GM23338 (cell line): ENCODE measurements at regions not wholly inside any gene's neighbourhood (a gene's known extent, or its start where the extent isn't known, plus 50 kb on each side); places are given as distances from the start of the nearest gene placed in this dataset.

ENCODE experiments used
- CREB1 ChIP-seq: fragments of 250-450 bp; sonication (Bioruptor Pico); IDR thresholded peaks from 2 replicates; pipeline ENCODE4 v1.5.0; 2020; ENCODE audit warnings: low read depth, mild to moderate bottlenecking, moderate library complexity
- EZH2 ChIP-seq: fragments of 200-600 bp; sonication (generic); IDR thresholded peaks from one replicate; pipeline ENCODE4 v1.8.0; 2017; ENCODE audit warnings: antibody characterized with exemption, mild to moderate bottlenecking, low read depth; ENCODE audit not compliant: unreplicated experiment
- EZH2phosphoT487 ChIP-seq: fragments of 200-600 bp; sonication (generic); IDR thresholded peaks from one replicate; pipeline ENCODE4 v1.8.1; 2018; ENCODE audit warnings: antibody characterized with exemption; ENCODE audit not compliant: unreplicated experiment
- JUNB ChIP-seq: IDR thresholded peaks from one replicate; pipeline ENCODE4 v1.6.1; 2016; ENCODE audit warnings: antibody characterized with exemption; ENCODE audit not compliant: unreplicated experiment
- NANOG ChIP-seq: IDR thresholded peaks from 2 replicates; pipeline ENCODE4 v1.6.1; 2016; ENCODE audit warnings: antibody characterized with exemption, borderline replicate concordance
- POLR2AphosphoS5 ChIP-seq: IDR thresholded peaks from 2 replicates; pipeline ENCODE4 v1.6.1; 2016; ENCODE audit warnings: antibody characterized with exemption, low read depth
- STAT1 ChIP-seq: IDR thresholded peaks from one replicate; pipeline ENCODE4 v1.6.1; 2016; ENCODE audit warnings: antibody characterized with exemption; ENCODE audit not compliant: unreplicated experiment
- ZNF114 ChIP-seq: fragments of 250-450 bp; sonication (Bioruptor Pico); IDR thresholded peaks from 2 replicates; pipeline ENCODE4 v1.5.0; 2020; ENCODE audit warnings: mild to moderate bottlenecking, moderate library complexity
- TF ChIP-seq, protein P1 (sequence below), 2 experiments: fragments of 200-600 bp in 1 of 2; sonication (generic) in 1 of 2; conservative IDR thresholded peaks; 2 replicates each; pipeline versions ENCODE4 v1.5.1 to v1.6.1; 2016 to 2017; ENCODE audit warnings: antibody characterized with exemption in 2 of 2, low read depth in 2 of 2, mild to moderate bottlenecking in 2 of 2, moderate library complexity in 1 of 2
- TF ChIP-seq, protein P2 (sequence below): IDR thresholded peaks from one replicate; pipeline ENCODE4 v1.6.1; 2018; ENCODE audit warnings: antibody characterized with exemption; ENCODE audit not compliant: unreplicated experiment
- TF ChIP-seq, protein P3 (sequence below): fragments of 250-450 bp; sonication (Bioruptor Pico); IDR thresholded peaks from 2 replicates; pipeline ENCODE4 v1.5.0; 2020; ENCODE audit warnings: mild to moderate bottlenecking, moderate library complexity

DNA sequence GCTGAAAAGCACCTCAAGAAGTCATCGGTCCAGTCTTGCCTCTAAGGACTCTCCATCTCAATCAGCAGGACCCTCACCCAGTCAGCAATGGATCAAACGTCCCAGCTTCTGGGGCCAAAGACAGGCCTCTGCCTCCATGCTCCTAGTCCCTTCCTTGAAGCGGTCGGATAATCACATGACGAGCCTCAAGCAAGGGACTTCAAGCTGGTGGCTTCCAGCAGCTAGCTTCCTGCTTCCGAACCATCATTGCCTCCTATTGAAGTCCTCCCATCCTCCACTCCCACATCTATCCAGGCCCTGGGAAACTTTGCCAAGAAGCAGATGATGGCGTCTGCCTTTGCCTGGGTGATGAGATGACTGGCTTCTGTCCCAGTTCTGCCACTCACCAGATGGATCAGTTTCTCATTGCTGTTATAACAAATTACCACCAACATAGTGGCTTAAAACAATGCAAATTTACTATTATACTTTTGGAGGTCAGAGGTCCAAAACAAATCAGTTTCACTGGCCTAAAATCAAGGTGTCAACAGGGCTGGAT is 135.2 kb upstream of the MAMLD1 start:
- TF ChIP-seq, protein P1, sequence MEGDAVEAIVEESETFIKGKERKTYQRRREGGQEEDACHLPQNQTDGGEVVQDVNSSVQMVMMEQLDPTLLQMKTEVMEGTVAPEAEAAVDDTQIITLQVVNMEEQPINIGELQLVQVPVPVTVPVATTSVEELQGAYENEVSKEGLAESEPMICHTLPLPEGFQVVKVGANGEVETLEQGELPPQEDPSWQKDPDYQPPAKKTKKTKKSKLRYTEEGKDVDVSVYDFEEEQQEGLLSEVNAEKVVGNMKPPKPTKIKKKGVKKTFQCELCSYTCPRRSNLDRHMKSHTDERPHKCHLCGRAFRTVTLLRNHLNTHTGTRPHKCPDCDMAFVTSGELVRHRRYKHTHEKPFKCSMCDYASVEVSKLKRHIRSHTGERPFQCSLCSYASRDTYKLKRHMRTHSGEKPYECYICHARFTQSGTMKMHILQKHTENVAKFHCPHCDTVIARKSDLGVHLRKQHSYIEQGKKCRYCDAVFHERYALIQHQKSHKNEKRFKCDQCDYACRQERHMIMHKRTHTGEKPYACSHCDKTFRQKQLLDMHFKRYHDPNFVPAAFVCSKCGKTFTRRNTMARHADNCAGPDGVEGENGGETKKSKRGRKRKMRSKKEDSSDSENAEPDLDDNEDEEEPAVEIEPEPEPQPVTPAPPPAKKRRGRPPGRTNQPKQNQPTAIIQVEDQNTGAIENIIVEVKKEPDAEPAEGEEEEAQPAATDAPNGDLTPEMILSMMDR (conservative IDR thresholded peaks at IDR 0.05; ENCODE audit: low read depth in 2 of 2) = no peak
- no peak for TF ChIP-seq CREB1 (CRISPR knock-in tag)
- no peak for TF ChIP-seq POLR2AphosphoS5
- TF ChIP-seq EZH2 = no peak
- TF ChIP-seq JUNB = no peak
- no peak for TF ChIP-seq STAT1
- no peak for TF ChIP-seq EZH2phosphoT487
- TF ChIP-seq, protein P2, sequence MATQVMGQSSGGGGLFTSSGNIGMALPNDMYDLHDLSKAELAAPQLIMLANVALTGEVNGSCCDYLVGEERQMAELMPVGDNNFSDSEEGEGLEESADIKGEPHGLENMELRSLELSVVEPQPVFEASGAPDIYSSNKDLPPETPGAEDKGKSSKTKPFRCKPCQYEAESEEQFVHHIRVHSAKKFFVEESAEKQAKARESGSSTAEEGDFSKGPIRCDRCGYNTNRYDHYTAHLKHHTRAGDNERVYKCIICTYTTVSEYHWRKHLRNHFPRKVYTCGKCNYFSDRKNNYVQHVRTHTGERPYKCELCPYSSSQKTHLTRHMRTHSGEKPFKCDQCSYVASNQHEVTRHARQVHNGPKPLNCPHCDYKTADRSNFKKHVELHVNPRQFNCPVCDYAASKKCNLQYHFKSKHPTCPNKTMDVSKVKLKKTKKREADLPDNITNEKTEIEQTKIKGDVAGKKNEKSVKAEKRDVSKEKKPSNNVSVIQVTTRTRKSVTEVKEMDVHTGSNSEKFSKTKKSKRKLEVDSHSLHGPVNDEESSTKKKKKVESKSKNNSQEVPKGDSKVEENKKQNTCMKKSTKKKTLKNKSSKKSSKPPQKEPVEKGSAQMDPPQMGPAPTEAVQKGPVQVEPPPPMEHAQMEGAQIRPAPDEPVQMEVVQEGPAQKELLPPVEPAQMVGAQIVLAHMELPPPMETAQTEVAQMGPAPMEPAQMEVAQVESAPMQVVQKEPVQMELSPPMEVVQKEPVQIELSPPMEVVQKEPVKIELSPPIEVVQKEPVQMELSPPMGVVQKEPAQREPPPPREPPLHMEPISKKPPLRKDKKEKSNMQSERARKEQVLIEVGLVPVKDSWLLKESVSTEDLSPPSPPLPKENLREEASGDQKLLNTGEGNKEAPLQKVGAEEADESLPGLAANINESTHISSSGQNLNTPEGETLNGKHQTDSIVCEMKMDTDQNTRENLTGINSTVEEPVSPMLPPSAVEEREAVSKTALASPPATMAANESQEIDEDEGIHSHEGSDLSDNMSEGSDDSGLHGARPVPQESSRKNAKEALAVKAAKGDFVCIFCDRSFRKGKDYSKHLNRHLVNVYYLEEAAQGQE = no peak
- TF ChIP-seq, protein P3, sequence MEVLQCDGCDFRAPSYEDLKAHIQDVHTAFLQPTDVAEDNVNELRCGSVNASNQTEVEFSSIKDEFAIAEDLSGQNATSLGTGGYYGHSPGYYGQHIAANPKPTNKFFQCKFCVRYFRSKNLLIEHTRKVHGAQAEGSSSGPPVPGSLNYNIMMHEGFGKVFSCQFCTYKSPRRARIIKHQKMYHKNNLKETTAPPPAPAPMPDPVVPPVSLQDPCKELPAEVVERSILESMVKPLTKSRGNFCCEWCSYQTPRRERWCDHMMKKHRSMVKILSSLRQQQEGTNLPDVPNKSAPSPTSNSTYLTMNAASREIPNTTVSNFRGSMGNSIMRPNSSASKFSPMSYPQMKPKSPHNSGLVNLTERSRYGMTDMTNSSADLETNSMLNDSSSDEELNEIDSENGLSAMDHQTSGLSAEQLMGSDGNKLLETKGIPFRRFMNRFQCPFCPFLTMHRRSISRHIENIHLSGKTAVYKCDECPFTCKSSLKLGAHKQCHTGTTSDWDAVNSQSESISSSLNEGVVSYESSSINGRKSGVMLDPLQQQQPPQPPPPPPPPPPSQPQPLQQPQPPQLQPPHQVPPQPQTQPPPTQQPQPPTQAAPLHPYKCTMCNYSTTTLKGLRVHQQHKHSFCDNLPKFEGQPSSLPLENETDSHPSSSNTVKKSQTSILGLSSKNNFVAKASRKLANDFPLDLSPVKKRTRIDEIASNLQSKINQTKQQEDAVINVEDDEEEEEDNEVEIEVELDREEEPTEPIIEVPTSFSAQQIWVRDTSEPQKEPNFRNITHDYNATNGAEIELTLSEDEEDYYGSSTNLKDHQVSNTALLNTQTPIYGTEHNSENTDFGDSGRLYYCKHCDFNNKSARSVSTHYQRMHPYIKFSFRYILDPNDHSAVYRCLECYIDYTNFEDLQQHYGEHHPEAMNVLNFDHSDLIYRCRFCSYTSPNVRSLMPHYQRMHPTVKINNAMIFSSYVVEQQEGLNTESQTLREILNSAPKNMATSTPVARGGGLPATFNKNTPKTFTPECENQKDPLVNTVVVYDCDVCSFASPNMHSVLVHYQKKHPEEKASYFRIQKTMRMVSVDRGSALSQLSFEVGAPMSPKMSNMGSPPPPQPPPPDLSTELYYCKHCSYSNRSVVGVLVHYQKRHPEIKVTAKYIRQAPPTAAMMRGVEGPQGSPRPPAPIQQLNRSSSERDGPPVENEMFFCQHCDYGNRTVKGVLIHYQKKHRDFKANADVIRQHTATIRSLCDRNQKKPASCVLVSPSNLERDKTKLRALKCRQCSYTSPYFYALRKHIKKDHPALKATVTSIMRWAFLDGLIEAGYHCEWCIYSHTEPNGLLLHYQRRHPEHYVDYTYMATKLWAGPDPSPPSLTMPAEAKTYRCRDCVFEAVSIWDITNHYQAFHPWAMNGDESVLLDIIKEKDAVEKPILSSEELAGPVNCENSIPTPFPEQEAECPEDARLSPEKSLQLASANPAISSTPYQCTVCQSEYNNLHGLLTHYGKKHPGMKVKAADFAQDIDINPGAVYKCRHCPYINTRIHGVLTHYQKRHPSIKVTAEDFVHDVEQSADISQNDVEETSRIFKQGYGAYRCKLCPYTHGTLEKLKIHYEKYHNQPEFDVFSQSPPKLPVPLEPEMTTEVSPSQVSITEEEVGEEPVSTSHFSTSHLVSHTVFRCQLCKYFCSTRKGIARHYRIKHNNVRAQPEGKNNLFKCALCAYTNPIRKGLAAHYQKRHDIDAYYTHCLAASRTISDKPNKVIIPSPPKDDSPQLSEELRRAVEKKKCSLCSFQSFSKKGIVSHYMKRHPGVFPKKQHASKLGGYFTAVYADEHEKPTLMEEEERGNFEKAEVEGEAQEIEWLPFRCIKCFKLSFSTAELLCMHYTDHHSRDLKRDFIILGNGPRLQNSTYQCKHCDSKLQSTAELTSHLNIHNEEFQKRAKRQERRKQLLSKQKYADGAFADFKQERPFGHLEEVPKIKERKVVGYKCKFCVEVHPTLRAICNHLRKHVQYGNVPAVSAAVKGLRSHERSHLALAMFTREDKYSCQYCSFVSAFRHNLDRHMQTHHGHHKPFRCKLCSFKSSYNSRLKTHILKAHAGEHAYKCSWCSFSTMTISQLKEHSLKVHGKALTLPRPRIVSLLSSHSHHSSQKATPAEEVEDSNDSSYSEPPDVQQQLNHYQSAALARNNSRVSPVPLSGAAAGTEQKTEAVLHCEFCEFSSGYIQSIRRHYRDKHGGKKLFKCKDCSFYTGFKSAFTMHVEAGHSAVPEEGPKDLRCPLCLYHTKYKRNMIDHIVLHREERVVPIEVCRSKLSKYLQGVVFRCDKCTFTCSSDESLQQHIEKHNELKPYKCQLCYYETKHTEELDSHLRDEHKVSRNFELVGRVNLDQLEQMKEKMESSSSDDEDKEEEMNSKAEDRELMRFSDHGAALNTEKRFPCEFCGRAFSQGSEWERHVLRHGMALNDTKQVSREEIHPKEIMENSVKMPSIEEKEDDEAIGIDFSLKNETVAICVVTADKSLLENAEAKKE (CRISPR knock-in tag) = no peak
- no peak for TF ChIP-seq NANOG
- TF ChIP-seq ZNF114 (CRISPR knock-in tag) = no peak
